ENCODE measurements at regions not wholly inside any gene's neighbourhood (a gene's known extent, or its start where the extent isn't known, plus 50 kb on each side); places are given as distances from the start of the nearest gene placed in this dataset.

DNA sequence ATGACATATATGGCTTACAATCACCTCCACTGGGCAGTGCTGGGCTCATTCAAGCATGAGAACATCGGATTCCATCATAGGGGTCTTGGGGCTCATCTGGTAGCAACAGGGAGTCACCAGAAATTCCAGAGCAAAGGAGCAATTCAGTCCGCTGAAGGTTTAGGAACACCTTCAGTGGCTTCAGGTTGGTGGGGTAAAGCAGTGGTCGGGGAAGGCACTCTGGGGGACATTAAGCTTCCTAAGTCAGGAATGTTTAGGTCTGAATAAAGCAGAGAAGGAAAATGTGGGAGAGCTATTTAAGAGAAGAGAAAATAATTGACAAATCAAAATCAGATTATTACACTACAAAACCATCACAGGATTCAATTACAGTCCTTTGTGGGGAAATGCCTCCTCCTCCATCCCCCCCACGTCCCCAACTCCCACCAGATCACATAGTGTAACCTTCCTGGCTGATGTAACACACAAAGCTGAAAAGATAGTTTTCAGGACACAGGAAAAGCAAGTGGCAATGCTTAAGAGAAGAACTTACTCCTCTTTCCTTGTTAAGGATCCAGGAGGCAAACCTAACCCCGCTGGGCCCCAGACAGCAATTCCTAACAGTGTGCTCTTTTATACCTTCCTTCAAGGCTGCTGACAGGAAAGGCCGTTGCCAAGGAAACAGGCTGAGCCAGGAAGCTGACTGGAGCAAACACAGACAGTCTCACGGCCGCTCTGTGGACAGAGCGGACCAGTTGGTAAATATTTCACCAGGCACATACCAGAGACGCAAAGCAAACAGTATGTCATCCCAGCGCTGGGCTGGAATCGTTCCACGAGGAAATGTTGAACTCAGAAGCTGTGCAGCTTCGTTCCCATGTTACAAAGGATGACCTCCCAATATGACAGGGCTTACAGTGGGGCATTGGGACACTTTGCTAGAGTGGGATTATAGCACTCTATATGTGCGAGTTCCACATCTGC is 57.5 kb upstream of the LMCD1 start:
- no peak overlapping the region for H3K4me3 ChIP-seq
- peaks cover 26% of the 10 kb centered on the region for H3K4me1 ChIP-seq
- TF ChIP-seq, protein P1, sequence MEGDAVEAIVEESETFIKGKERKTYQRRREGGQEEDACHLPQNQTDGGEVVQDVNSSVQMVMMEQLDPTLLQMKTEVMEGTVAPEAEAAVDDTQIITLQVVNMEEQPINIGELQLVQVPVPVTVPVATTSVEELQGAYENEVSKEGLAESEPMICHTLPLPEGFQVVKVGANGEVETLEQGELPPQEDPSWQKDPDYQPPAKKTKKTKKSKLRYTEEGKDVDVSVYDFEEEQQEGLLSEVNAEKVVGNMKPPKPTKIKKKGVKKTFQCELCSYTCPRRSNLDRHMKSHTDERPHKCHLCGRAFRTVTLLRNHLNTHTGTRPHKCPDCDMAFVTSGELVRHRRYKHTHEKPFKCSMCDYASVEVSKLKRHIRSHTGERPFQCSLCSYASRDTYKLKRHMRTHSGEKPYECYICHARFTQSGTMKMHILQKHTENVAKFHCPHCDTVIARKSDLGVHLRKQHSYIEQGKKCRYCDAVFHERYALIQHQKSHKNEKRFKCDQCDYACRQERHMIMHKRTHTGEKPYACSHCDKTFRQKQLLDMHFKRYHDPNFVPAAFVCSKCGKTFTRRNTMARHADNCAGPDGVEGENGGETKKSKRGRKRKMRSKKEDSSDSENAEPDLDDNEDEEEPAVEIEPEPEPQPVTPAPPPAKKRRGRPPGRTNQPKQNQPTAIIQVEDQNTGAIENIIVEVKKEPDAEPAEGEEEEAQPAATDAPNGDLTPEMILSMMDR (IDR thresholded peaks at IDR 0.05) = no peak
- no peaks in the 10 kb centered on the region for H3K9me3 ChIP-seq
- peak overlapping the region; percentile 86 for H3K27ac ChIP-seq
- H3K36me3 ChIP-seq = no peaks in the 10 kb centered on the region
- ATAC-seq (peak; percentile 98), DNase-seq (peak; percentile 88)
- H3K27me3 ChIP-seq = no peaks in the 10 kb centered on the region
- intact Hi-C loops (cut with DNase I) = loop anchor here (5.0 kb wide), 2 partner anchors 163 to 178 kb away; no protein-coding TSS in a partner anchor

DNA sequence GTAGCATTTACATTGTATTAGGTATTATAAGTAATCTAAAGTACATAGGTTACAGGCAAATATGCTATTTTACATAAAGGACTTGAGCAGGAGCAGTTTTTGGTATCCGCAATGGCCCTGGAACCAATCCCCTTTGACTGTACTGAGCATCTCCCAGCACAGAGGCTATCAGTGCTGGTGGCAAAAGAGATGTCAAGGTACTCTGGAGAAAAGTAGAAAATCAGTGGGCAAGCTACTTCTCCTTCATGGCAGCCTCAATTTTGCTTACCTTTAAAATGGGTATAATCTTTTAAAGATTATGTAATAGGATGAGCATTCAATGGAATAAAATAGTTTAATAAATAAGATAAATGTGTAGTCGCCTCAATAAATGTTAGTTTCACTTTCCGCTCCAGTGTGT is 56.7 kb upstream of the LMCD1 start:
- no peaks in the 10 kb centered on the region for H3K27me3 ChIP-seq
- TF ChIP-seq, protein P1 (IDR thresholded peaks at IDR 0.05) = no peak
- H3K9me3 ChIP-seq = no peaks in the 10 kb centered on the region
- DNase-seq (no peak), ATAC-seq (no peak)
- peak overlapping the region; percentile 86 for H3K27ac ChIP-seq
- H3K4me1 ChIP-seq = peaks cover 26% of the 10 kb centered on the region
- H3K4me3 ChIP-seq = no peak overlapping the region
- intact Hi-C loops (cut with DNase I) = loop anchor here (5.0 kb wide), 2 partner anchors 162 to 177 kb away; no protein-coding TSS in a partner anchor
- no peaks in the 10 kb centered on the region for H3K36me3 ChIP-seq

DNA sequence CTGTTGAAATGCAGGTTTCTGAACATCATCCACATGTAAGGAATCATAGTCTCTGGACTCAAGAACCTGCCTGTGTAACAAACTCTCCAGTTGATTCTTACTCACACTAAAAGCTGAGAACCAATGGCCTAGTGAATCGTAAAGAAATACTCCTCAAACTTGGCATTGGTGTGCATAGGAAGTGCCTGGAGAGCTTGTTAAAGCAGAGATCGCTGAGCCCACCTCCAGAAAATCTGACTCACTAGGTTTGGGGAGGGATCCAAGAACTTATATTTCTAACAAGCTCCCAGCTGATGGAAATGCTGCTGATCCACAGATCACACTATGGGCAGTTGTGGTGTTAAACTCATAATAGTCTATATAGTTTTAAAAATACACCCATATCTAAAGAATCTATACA is 55.8 kb upstream of the LMCD1 start:
- TF ChIP-seq, protein P1 (IDR thresholded peaks at IDR 0.05) = no peak
- intact Hi-C loops (cut with DNase I) = no loop called here
- no peak for ATAC-seq
- Histone ChIP-seq H3K4me1 (peaks cover 26% of the 10 kb centered on the region), H3K27ac (no peak overlapping the region), H3K4me3 (no peak overlapping the region), H3K27me3 (no peaks in the 10 kb centered on the region), H3K36me3 (no peaks in the 10 kb centered on the region), H3K9me3 (no peaks in the 10 kb centered on the region)
- DNase-seq = no peak

DNA sequence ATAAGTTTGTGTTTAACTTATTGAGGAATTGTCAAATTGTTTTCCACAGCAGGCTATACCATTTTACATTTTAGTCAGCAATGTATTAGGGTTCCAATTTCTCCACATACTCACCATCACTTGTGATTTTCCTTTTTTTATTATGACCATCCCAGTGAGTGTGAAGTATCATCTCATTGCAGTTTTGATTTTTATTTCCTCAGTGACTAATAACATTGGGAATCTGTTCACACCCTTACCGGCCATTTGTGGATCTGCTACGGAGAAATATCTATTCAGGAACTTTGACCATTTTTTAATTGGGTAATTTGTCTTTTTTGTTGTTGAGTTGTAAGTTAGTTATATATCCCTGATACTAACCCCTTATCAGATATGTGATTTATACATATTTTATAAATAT is 54.8 kb upstream of the LMCD1 start:
- Histone ChIP-seq H3K4me1 (peaks cover 26% of the 10 kb centered on the region), H3K27ac (no peak overlapping the region), H3K9me3 (no peaks in the 10 kb centered on the region), H3K36me3 (no peaks in the 10 kb centered on the region), H3K27me3 (no peaks in the 10 kb centered on the region), H3K4me3 (no peak overlapping the region)
- intact Hi-C loops (cut with DNase I) = no loop called here
- no peak for DNase-seq
- TF ChIP-seq, protein P1 (IDR thresholded peaks at IDR 0.05) = no peak
- ATAC-seq = no peak

DNA sequence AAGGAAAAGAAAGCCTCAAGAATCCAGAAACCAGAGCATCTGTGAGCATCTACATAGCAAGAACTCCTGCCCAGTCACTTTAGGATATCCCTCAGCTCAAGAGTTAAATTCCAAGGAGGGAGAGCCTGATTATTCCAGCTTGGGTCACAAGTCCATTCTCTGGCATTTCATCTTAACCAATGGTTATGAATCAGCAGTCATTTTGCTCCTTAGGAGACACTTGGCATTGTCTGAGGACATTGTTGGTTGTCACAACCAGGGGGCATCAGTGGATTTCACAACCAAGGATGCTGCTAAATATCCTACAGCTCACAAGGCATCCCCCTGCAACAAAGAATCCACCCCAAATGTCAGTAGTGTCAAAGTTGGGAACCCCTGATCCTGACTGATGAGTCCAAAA is 51.0 kb upstream of the LMCD1 start:
- DNase-seq = no peak
- no peak for ATAC-seq
- no peaks in the 10 kb centered on the region for H3K4me1 ChIP-seq
- no peak overlapping the region for H3K27ac ChIP-seq
- intact Hi-C loops (cut with DNase I) = no loop called here
- no peaks in the 10 kb centered on the region for H3K27me3 ChIP-seq
- H3K9me3 ChIP-seq = no peaks in the 10 kb centered on the region
- TF ChIP-seq, protein P1 (IDR thresholded peaks at IDR 0.05) = no peak
- H3K4me3 ChIP-seq = no peak overlapping the region
- no peaks in the 10 kb centered on the region for H3K36me3 ChIP-seq

Measured in upper lobe of right lung (tissue), 1 donor.